HL-60 (cell line): ENCODE measurements at regions not wholly inside any gene's neighbourhood (a gene's known extent, or its start where the extent isn't known, plus 50 kb on each side); places are given as distances from the start of the nearest gene placed in this dataset.

Source experiments
- DNase-seq, 2 experiments: peaks; one replicate each; pipeline ENCODE4 v3.0.0-alpha.2; 2010 to 2020; ENCODE audit warnings: low read depth in 1 of 2, low spot score in 1 of 2
- H3K27ac ChIP-seq: fragments of 250-450 bp; sonication (Bioruptor Pico); replicated peaks from 2 replicates; pipeline ENCODE4 v1.5.1; 2020; ENCODE audit warnings: mild to moderate bottlenecking, moderate library complexity
- H3K27me3 ChIP-seq: fragments of 250-450 bp; sonication (Bioruptor Pico); 2 replicates; pipeline ENCODE4 v1.5.1; 2021; ENCODE audit warnings: mild to moderate bottlenecking, moderate library complexity; ENCODE audit not compliant: insufficient read depth, poor library complexity, severe bottlenecking
- H3K4me3 ChIP-seq: replicated peaks from 2 replicates; pipeline ENCODE4 v1.5.1; 2011; ENCODE audit warnings: mild to moderate bottlenecking, control low read depth, low read length; ENCODE audit not compliant: insufficient read depth
- CTCF ChIP-seq: IDR thresholded peaks from one replicate; pipeline ENCODE4 v1.5.1; 2011; ENCODE audit warnings: low read length, control low read depth, inconsistent platforms; ENCODE audit not compliant: insufficient read depth
- GABPA ChIP-seq: IDR thresholded peaks from 2 replicates; pipeline ENCODE4 v1.6.1; 2012; ENCODE audit warnings: low read depth
- POLR2AphosphoS5 ChIP-seq: IDR thresholded peaks from 2 replicates; pipeline ENCODE4 v1.6.1; 2012; ENCODE audit warnings: low read depth
- REST ChIP-seq: IDR thresholded peaks from 2 replicates; pipeline ENCODE4 v1.6.1; 2012; ENCODE audit warnings: low read depth; ENCODE audit not compliant: insufficient replicate concordance
- SPI1 ChIP-seq: IDR thresholded peaks from 2 replicates; pipeline ENCODE4 v1.6.1; 2012; ENCODE audit warnings: low read depth, mild to moderate bottlenecking, borderline replicate concordance

DNA sequence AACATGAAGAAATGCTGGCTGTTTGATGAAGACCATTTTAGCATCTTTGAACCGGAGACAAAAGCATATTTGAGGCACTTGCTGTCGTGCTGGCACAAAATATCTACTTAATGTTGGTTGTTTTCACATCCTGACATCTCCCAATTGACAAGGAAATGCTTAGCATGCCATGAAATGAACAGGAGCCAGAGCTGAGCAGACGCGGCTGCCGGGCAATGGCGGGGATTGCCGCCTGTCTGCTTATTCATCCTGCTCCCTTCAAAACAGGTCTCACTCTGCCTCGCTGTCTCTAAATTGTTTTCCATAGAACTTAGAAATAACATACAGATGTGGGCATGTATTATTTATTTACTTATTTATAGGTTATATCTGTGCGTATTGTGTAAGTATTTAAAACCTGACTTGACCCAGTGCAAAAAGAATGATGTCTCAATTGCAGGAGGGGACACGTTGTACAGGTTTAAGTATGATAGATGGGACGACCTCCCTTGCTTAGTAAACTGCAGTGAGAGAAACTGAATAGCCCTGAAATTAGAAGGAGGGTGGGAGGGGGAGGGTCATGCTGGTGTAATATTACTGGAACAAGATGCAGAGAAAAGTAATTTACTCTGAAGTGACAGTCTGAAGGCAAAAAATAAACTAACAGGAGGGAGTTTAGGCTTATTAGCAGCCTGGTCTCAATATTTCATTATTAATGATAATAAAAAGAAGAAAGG, 590.4 kb upstream of the PLXNA2 start:
- no peak for TF ChIP-seq GABPA
- TF ChIP-seq SPI1 = no peak
- TF ChIP-seq REST = no peak
- no peak for TF ChIP-seq CTCF
- TF ChIP-seq POLR2AphosphoS5 = no peak
- Histone ChIP-seq H3K27me3 (no peaks in the 10 kb centered on the region), H3K4me3 (no peak overlapping the region), H3K27ac (no peak overlapping the region)
- no peak for DNase-seq

DNA sequence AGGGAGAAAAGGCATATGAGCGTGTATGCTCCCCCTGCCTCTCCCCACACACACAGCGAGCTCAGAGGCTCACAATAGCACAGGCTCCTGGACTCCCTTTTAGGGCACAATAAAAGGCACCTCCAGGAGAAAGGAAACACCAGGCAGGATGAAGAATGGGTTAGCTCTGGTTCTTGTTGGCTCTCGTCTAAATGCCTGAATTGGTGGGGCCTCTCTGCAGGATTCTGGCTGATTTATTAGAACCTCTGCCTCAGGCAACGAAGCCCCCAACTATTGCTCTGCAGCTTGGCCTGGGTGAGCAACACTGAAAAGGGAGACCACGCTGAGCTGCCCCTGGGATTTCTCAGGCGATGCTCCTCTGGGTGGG, 590.9 kb upstream of the PLXNA2 start:
- DNase-seq = no peak
- TF ChIP-seq SPI1 = no peak
- no peak for TF ChIP-seq GABPA
- TF ChIP-seq POLR2AphosphoS5 = no peak
- TF ChIP-seq CTCF = no peak
- no peak for TF ChIP-seq REST
- Histone ChIP-seq H3K27me3 (no peaks in the 10 kb centered on the region), H3K4me3 (no peak overlapping the region), H3K27ac (no peak overlapping the region)

DNA sequence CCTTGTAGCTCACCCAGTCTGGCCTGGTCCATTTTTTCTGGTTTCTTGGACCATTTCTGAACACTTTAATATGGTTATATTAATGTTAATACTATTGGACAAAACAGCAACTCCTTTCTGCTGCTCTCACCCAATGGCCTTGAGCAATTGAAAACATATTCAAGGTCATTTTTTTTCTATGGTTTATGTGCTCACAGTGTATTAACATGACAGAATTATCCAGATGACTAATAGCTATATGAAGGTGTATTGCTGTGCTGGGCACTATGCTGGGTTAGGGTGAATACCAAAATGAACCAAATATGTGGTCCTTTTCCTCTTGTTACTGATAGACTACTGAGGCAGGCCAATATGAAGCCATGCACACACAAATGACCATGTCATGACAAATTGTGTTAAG, 591.6 kb upstream of the PLXNA2 start:
- H3K4me3 ChIP-seq = no peak overlapping the region
- DNase-seq = no peak
- no peak overlapping the region for H3K27ac ChIP-seq
- TF ChIP-seq SPI1 = no peak
- TF ChIP-seq CTCF = no peak
- TF ChIP-seq REST = no peak
- TF ChIP-seq POLR2AphosphoS5 = no peak
- TF ChIP-seq GABPA = no peak
- H3K27me3 ChIP-seq = no peaks in the 10 kb centered on the region
